ENCODE measurements at regions not wholly inside any gene's neighbourhood (a gene's known extent, or its start where the extent isn't known, plus 50 kb on each side); places are given as distances from the start of the nearest gene placed in this dataset.

DNA sequence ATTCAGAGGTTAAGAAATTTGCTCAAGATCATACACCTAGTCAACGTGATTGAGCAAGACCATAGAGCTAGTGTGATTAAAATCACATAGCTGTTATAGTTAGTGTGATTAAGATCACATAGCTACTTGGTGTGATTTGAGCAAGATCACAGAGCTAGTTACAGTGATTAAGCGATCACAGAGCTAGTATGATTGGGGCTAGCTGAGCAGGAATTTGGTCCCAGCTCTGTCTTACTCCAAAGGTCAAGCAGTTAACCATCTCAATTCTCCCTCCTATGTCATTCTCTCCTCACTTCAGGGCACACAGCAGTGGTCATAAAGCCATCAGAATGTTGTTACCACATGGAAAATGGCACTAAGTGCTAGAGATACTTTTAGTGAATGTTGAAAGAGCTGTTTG is 158.2 kb downstream of the SPTSSA start:
- TF ChIP-seq, protein P1, sequence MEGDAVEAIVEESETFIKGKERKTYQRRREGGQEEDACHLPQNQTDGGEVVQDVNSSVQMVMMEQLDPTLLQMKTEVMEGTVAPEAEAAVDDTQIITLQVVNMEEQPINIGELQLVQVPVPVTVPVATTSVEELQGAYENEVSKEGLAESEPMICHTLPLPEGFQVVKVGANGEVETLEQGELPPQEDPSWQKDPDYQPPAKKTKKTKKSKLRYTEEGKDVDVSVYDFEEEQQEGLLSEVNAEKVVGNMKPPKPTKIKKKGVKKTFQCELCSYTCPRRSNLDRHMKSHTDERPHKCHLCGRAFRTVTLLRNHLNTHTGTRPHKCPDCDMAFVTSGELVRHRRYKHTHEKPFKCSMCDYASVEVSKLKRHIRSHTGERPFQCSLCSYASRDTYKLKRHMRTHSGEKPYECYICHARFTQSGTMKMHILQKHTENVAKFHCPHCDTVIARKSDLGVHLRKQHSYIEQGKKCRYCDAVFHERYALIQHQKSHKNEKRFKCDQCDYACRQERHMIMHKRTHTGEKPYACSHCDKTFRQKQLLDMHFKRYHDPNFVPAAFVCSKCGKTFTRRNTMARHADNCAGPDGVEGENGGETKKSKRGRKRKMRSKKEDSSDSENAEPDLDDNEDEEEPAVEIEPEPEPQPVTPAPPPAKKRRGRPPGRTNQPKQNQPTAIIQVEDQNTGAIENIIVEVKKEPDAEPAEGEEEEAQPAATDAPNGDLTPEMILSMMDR (IDR thresholded peaks at IDR 0.05), result no peak
- no peak for TF ChIP-seq EZH2 (IDR thresholded peaks at IDR 0.05; ENCODE audit: borderline replicate concordance, insufficient read depth, low read depth, low read length, poor library complexity, severe bottlenecking)
